Skeletal muscle tissue (tissue), 3 donors: ENCODE measurements at regions not wholly inside any gene's neighbourhood (a gene's known extent, or its start where the extent isn't known, plus 50 kb on each side); places are given as distances from the start of the nearest gene placed in this dataset.

Experiments
- H3K27ac ChIP-seq: one replicate; pipeline ENCODE4 v1.7.0; 2013; ENCODE audit warnings: mild to moderate bottlenecking, low read depth, low read length, inconsistent platforms
- H3K27me3 ChIP-seq, 3 donors: one replicate each; pipeline ENCODE4 v1.7.0; 2013; ENCODE audit warnings: low read length in 3 of 3; ENCODE audit not compliant: control insufficient read depth in 3 of 3, insufficient read depth in 3 of 3
- H3K36me3 ChIP-seq, 3 donors: one replicate each; pipeline ENCODE4 v1.7.0; 2013; ENCODE audit warnings: low read length in 3 of 3; ENCODE audit not compliant: control insufficient read depth in 3 of 3, insufficient read depth in 3 of 3
- H3K4me1 ChIP-seq, 3 donors: one replicate each; pipeline ENCODE4 v1.7.0; 2013; ENCODE audit warnings: low read length in 3 of 3, mild to moderate bottlenecking in 3 of 3; ENCODE audit not compliant: control insufficient read depth in 3 of 3, insufficient read depth in 3 of 3
- H3K4me3 ChIP-seq, 3 donors: one replicate each; pipeline ENCODE4 v1.7.0; 2013; ENCODE audit warnings: low read length in 3 of 3
- H3K9ac ChIP-seq, 3 donors: one replicate each; pipeline ENCODE4 v1.7.0; 2013; ENCODE audit warnings: low read length in 3 of 3, mild to moderate bottlenecking in 3 of 3, moderate library complexity in 2 of 3, low read depth in 1 of 3
- H3K9me3 ChIP-seq, 3 donors: one replicate each; pipeline ENCODE4 v1.7.0; 2013; ENCODE audit warnings: low read length in 3 of 3; ENCODE audit not compliant: control insufficient read depth in 3 of 3
- donor health status: Osteomylitis.

GRCh38 chr7:115106316-115106715 lies 184.4 kb downstream of the MDFIC start:
- H3K9ac ChIP-seq = no peak overlapping the region
- H3K4me3 ChIP-seq = no peak overlapping the region
- H3K27ac ChIP-seq = no peak overlapping the region
- H3K9me3 ChIP-seq = no peaks in the 10 kb centered on the region
- no peaks in the 10 kb centered on the region for H3K4me1 ChIP-seq
- no peaks in the 10 kb centered on the region for H3K27me3 ChIP-seq
- H3K36me3 ChIP-seq = no peaks in the 10 kb centered on the region

GRCh38 chr7:115102738-115103137 lies 180.8 kb downstream of the MDFIC start:
- H3K27ac ChIP-seq = no peak overlapping the region
- no peaks in the 10 kb centered on the region for H3K27me3 ChIP-seq
- no peaks in the 10 kb centered on the region for H3K36me3 ChIP-seq
- H3K4me1 ChIP-seq = no peaks in the 10 kb centered on the region
- H3K4me3 ChIP-seq = no peak overlapping the region
- H3K9me3 ChIP-seq = no peaks in the 10 kb centered on the region
- no peak overlapping the region for H3K9ac ChIP-seq

- no peaks in the 10 kb centered on the region for H3K36me3 ChIP-seq
- H3K27ac ChIP-seq = no peak overlapping the region
- no peak overlapping the region for H3K4me3 ChIP-seq
- no peak overlapping the region for H3K9ac ChIP-seq
- H3K9me3 ChIP-seq = no peaks in the 10 kb centered on the region
- H3K27me3 ChIP-seq = no peaks in the 10 kb centered on the region
- H3K4me1 ChIP-seq = no peaks in the 10 kb centered on the region
These were observed 179.3 kb downstream of the MDFIC start for GRCh38 chr7:115101199-115101598.

GRCh38 chr7:115099906-115100305 lies 178.0 kb downstream of the MDFIC start:
- H3K27ac ChIP-seq = no peak overlapping the region
- H3K9ac ChIP-seq = no peak overlapping the region
- no peaks in the 10 kb centered on the region for H3K4me1 ChIP-seq
- H3K9me3 ChIP-seq = no peaks in the 10 kb centered on the region
- H3K4me3 ChIP-seq = no peak overlapping the region
- H3K36me3 ChIP-seq = no peaks in the 10 kb centered on the region
- H3K27me3 ChIP-seq = no peaks in the 10 kb centered on the region

GRCh38 chr7:115097175-115097671 lies 175.3 kb downstream of the MDFIC start:
- no peak overlapping the region for H3K27ac ChIP-seq
- no peaks in the 10 kb centered on the region for H3K4me1 ChIP-seq
- no peaks in the 10 kb centered on the region for H3K36me3 ChIP-seq
- no peaks in the 10 kb centered on the region for H3K9me3 ChIP-seq
- no peak overlapping the region for H3K9ac ChIP-seq
- no peak overlapping the region for H3K4me3 ChIP-seq
- no peaks in the 10 kb centered on the region for H3K27me3 ChIP-seq

- Histone ChIP-seq H3K27me3 (no peaks in the 10 kb centered on the region), H3K4me3 (no peak overlapping the region), H3K9ac (no peak overlapping the region), H3K36me3 (no peaks in the 10 kb centered on the region), H3K27ac (no peak overlapping the region), H3K9me3 (no peaks in the 10 kb centered on the region), H3K4me1 (no peaks in the 10 kb centered on the region)
These were observed 174.4 kb downstream of the MDFIC start for GRCh38 chr7:115096262-115096661.

GRCh38 chr7:115094163-115094562 lies 172.3 kb downstream of the MDFIC start:
- H3K27ac ChIP-seq = no peak overlapping the region
- no peak overlapping the region for H3K4me3 ChIP-seq
- H3K27me3 ChIP-seq = no peaks in the 10 kb centered on the region
- H3K4me1 ChIP-seq = no peaks in the 10 kb centered on the region
- H3K36me3 ChIP-seq = no peaks in the 10 kb centered on the region
- H3K9me3 ChIP-seq = no peaks in the 10 kb centered on the region
- H3K9ac ChIP-seq = no peak overlapping the region

GRCh38 chr7:115088893-115089292 lies 167.0 kb downstream of the MDFIC start:
- no peak overlapping the region for H3K27ac ChIP-seq
- H3K4me1 ChIP-seq = peaks cover 0 to 5% (median 2%) of the 10 kb centered on the region in 3 donors
- H3K36me3 ChIP-seq = no peaks in the 10 kb centered on the region
- no peaks in the 10 kb centered on the region for H3K9me3 ChIP-seq
- no peak overlapping the region for H3K9ac ChIP-seq
- no peaks in the 10 kb centered on the region for H3K27me3 ChIP-seq
- no peak overlapping the region for H3K4me3 ChIP-seq

GRCh38 chr7:115087437-115087836 lies 165.5 kb downstream of the MDFIC start:
- no peaks in the 10 kb centered on the region for H3K9me3 ChIP-seq
- peaks cover 0 to 5% (median 2%) of the 10 kb centered on the region in 3 donors for H3K4me1 ChIP-seq
- H3K27me3 ChIP-seq = no peaks in the 10 kb centered on the region
- no peak overlapping the region for H3K27ac ChIP-seq
- H3K4me3 ChIP-seq = no peak overlapping the region
- no peak overlapping the region for H3K9ac ChIP-seq
- no peaks in the 10 kb centered on the region for H3K36me3 ChIP-seq

GRCh38 chr7:115086146-115086841 lies 164.4 kb downstream of the MDFIC start:
- no peaks in the 10 kb centered on the region for H3K27me3 ChIP-seq
- no peak overlapping the region for H3K27ac ChIP-seq
- H3K4me1 ChIP-seq = peaks cover 0 to 5% (median 2%) of the 10 kb centered on the region in 3 donors
- H3K4me3 ChIP-seq = no peak overlapping the region
- H3K36me3 ChIP-seq = no peaks in the 10 kb centered on the region
- no peak overlapping the region for H3K9ac ChIP-seq
- no peaks in the 10 kb centered on the region for H3K9me3 ChIP-seq
